Progenitor cell of endocrine pancreas (in vitro differentiated cells): ENCODE measurements at regions not wholly inside any gene's neighbourhood (a gene's known extent, or its start where the extent isn't known, plus 50 kb on each side); places are given as distances from the start of the nearest gene placed in this dataset.
"Not testable (repeated sequence)": the region's sequence is repeated elsewhere in the genome, so short reads cannot be mapped to it uniquely, and the experiment has no call there.

Experiments
- DNase-seq: peaks from one replicate; pipeline ENCODE4 v3.0.0; 2021; ENCODE audit warnings: low spot score; ENCODE audit not compliant: unreplicated experiment
- H3K27ac Mint-ChIP-seq: 2 replicates; pipeline ENCODE4 v1.8.0; 2021; ENCODE audit warnings: mild to moderate bottlenecking, moderate library complexity, mixed read lengths
- H3K27me3 Mint-ChIP-seq: 2 replicates; pipeline ENCODE4 v1.8.0; 2021; ENCODE audit warnings: mixed read lengths
- H3K36me3 Mint-ChIP-seq: 2 replicates; pipeline ENCODE4 v1.8.0; 2022; ENCODE audit warnings: mixed read lengths; ENCODE audit not compliant: insufficient read depth
- H3K4me1 Mint-ChIP-seq: 2 replicates; pipeline ENCODE4 v1.8.0; 2021; ENCODE audit warnings: low read depth, mixed read lengths
- H3K4me3 Mint-ChIP-seq: 2 replicates; pipeline ENCODE4 v1.8.0; 2021; ENCODE audit warnings: low read depth, mild to moderate bottlenecking, moderate library complexity, mixed read lengths
- H3K9me3 Mint-ChIP-seq: 2 replicates; pipeline ENCODE4 v1.8.0; 2021; ENCODE audit warnings: low read depth, mixed read lengths
- TF ChIP-seq, protein P1 (sequence below): fragments of 200-600 bp; sonication (generic); IDR thresholded peaks from one replicate; pipeline ENCODE4 v1.5.0; 2021; ENCODE audit warnings: antibody characterized with exemption, mild to moderate bottlenecking; ENCODE audit not compliant: unreplicated experiment

DNA sequence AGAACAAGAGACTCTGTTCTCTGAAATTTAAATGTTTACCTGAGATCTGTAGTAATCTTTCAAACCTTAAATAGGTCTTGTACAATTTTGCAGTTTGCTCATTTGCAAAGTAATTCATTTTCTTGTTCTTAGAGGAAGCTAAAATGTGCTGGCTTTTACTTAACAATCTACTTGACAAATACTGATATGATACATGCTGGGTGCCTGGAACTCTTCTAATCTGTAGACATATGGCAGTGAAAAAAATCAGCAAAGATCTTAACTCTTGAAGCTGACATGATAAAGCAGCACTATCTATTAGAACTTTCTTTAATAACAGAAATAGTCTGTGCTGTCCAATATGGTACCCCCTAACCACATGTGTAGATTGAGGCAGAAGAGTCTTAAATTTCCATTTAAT is 1352.8 kb upstream of the SLC39A10 start:
- Mint-ChIP-seq H3K4me3 (no peak overlapping the region), H3K9me3 (no peaks in the 10 kb centered on the region), H3K27ac (no peak overlapping the region), H3K27me3 (no peaks in the 10 kb centered on the region), H3K36me3 (no peaks in the 10 kb centered on the region), H3K4me1 (no peaks in the 10 kb centered on the region)
- TF ChIP-seq, protein P1, sequence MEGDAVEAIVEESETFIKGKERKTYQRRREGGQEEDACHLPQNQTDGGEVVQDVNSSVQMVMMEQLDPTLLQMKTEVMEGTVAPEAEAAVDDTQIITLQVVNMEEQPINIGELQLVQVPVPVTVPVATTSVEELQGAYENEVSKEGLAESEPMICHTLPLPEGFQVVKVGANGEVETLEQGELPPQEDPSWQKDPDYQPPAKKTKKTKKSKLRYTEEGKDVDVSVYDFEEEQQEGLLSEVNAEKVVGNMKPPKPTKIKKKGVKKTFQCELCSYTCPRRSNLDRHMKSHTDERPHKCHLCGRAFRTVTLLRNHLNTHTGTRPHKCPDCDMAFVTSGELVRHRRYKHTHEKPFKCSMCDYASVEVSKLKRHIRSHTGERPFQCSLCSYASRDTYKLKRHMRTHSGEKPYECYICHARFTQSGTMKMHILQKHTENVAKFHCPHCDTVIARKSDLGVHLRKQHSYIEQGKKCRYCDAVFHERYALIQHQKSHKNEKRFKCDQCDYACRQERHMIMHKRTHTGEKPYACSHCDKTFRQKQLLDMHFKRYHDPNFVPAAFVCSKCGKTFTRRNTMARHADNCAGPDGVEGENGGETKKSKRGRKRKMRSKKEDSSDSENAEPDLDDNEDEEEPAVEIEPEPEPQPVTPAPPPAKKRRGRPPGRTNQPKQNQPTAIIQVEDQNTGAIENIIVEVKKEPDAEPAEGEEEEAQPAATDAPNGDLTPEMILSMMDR, result no peak
- DNase-seq, result no peak

DNA sequence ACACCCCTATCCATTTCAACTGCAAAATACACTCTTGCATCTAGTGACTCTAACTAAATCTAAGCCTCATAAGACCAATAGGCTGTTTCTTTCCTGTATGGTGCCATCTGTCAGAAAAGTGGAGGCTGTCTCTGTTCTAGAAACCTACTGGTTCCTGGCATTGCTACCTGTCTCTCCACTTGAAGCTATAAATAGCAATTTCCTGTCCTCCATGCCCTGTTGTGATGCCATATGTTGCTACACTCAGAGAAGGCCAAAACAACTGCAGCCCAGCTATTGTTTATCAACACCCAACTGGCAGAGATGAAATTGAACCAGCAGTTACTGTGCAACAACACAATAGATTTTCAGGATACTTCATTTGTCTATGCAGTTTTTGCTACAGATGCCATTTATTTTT is 1355.1 kb upstream of the SLC39A10 start:
- TF ChIP-seq, protein P1, result no peak
- no peak overlapping the region for H3K4me3 Mint-ChIP-seq
- H3K27me3 Mint-ChIP-seq, result no peaks in the 10 kb centered on the region
- DNase-seq, result no peak
- H3K36me3 Mint-ChIP-seq, result no peaks in the 10 kb centered on the region
- no peaks in the 10 kb centered on the region for H3K4me1 Mint-ChIP-seq
- H3K9me3 Mint-ChIP-seq, result no peaks in the 10 kb centered on the region
- no peak overlapping the region for H3K27ac Mint-ChIP-seq

DNA sequence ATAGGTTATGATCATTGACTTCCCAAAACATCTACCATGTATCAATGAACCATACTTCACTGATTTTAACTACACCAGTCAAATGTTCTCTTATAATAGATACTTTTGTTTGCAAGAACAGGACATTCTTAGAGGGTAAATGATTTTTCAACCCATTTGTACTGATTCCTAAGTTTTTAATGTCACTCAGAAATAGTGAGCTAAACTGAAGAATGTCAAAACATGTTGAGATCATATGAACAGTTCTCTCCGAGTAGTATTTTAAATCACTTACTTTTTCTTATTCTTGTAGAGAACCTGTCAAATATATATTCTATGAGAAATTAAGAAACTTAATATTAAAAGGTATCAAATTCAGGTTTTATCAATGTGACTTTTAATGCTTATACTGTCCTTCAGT is 1362.9 kb upstream of the SLC39A10 start:
- TF ChIP-seq, protein P1, result no peak
- Mint-ChIP-seq H3K27me3 (no peaks in the 10 kb centered on the region), H3K4me3 (no peak overlapping the region)

DNA sequence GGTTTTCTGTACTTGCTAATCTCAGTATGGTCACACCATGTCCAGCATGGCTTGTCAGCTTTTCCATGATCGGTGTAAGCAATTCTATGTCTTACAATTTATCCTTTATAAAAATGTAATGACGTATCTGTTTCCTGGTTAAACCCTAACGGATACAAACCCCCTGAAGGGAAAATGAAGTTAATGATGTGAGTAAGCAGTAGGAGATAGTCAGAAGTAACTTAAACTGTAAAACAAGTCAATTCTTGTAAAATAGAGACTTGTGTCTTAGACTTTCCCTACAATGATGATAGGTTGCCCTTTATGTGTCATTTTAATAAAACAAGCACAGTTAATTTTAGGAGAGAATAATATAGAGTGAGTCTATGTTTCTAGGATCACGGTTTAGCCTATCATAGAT is 1365.9 kb upstream of the SLC39A10 start:
- no peaks in the 10 kb centered on the region for H3K36me3 Mint-ChIP-seq
- no peaks in the 10 kb centered on the region for H3K4me1 Mint-ChIP-seq
- no peak overlapping the region for H3K4me3 Mint-ChIP-seq
- TF ChIP-seq, protein P1, result no peak
- no peaks in the 10 kb centered on the region for H3K9me3 Mint-ChIP-seq
- no peaks in the 10 kb centered on the region for H3K27me3 Mint-ChIP-seq
- peak overlapping the region; percentile 52 for H3K27ac Mint-ChIP-seq
- no peak for DNase-seq

More for the DNA sequence above, 1362.9 kb upstream of the SLC39A10 start:
- DNase-seq, result no peak
- H3K27ac Mint-ChIP-seq, result no peak overlapping the region
- H3K36me3 Mint-ChIP-seq, result no peaks in the 10 kb centered on the region
- no peaks in the 10 kb centered on the region for H3K9me3 Mint-ChIP-seq
- no peaks in the 10 kb centered on the region for H3K4me1 Mint-ChIP-seq

DNA sequence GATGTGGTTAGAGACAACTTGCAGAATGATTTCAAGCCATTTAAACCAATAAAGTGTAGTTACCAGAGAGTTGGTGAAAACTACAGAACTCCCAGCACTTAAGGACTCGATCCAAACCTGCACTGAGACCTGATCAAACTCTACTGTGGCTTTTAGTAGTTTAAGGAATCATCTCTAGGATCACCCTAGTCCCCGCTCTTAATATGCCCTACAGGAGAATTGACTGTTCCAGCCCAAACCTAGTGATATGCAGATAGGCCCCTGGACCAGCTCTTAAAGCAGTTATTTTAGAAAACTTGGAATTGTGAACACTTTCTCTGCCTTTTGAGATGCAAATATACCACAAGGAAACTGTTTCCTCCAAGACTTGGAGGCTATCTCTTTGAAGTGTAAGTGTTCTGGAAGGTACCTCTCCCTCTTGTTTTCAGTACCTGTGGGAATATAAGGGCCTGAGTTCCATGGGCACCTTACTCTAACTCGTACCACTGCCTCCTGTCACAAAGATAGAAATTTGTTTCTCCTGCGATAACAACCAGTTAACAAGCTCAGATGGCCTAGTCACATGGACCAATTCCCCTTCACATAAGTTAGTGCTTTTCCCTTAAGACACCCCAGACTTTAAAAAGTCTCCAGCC is 1367.2 kb upstream of the SLC39A10 start:
- Mint-ChIP-seq H3K9me3 (no peaks in the 10 kb centered on the region), H3K27ac (no peak overlapping the region), H3K27me3 (no peaks in the 10 kb centered on the region), H3K36me3 (no peaks in the 10 kb centered on the region), H3K4me1 (no peaks in the 10 kb centered on the region), H3K4me3 (no peak overlapping the region)
- TF ChIP-seq, protein P1, result no peak
- no peak for DNase-seq

DNA sequence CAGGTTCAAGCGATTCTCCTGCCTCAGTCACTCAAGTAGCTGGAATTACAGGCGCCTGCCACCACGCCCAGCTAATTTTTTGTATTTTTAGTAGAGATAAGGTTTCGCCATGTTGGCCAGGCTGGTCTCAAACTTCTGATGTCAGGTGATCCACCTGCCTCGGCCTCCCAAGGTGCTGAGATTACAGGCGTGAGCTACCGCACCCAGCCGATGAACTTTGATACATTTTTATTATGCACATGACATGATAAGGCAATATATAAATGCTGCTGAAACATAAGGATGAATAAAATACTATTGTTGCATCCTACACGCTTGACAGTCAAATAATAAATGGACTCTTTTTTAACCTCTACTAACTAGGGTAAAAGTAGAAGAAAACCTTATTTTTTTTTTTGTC is 1380.4 kb upstream of the SLC39A10 start:
- H3K27me3 Mint-ChIP-seq, H3K4me3 Mint-ChIP-seq, H3K4me1 Mint-ChIP-seq, H3K36me3 Mint-ChIP-seq, H3K9me3 Mint-ChIP-seq, H3K27ac Mint-ChIP-seq, DNase-seq: not testable (repeated sequence)
